Activated effector memory CD4-positive, alpha-beta T cell treated with anti-CD3 and anti-CD28 coated beads, Interleukin-2, amount 50 U/mL, for 16 hours (primary cell): ENCODE measurements at regions not wholly inside any gene's neighbourhood (a gene's known extent, or its start where the extent isn't known, plus 50 kb on each side); places are given as distances from the start of the nearest gene placed in this dataset.

ENCODE experiments used
- DNase-seq: peaks from one replicate; pipeline ENCODE4 v3.0.0-alpha.2; 2020

DNA sequence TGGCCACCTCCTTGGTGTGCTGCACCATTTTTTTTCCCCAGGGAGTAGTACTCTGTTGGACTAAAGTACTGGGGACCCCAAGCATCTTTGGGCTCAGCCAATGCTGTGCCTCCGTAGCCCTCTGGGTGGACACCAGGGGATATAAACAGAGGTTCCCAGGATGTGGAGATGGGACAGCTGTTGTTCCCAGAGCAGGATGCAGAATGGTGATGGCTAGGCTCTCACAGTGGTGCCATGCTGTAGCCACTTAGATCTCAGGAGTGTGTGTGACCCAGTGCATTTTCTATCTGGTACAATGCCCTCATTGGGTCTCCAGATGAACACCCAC is 50.9 kb upstream of the SCIN start:
- no peak for DNase-seq
